A673 (cell line): ENCODE measurements at regions not wholly inside any gene's neighbourhood (a gene's known extent, or its start where the extent isn't known, plus 50 kb on each side); places are given as distances from the start of the nearest gene placed in this dataset.

Experiments
- BruUV-seq: library from RNA; stranded (reverse); fragments of 400-500 nt; replicated peaks from 2 replicates; lab custom pipeline; 2021; lab: Mats Ljungman, UMichigan
- CTCF ChIA-PET: fragments of 300-600 bp; sonication (Branson Sonifier 250); formaldehyde crosslinking; loops from one replicate; lab custom pipeline; 2022; ENCODE audit warnings: antibody characterized with exemption; lab: Charles Lee
- POLR2A ChIA-PET: fragments of 300-600 bp; sonication (Branson Sonifier 250); formaldehyde crosslinking; loops from one replicate; lab custom pipeline; 2022; ENCODE audit warnings: antibody characterized with exemption; ENCODE audit not compliant: low non-redundant PET; lab: Charles Lee
- DNase-seq: peaks from one replicate; pipeline ENCODE4 v3.0.0-alpha.2; 2015; ENCODE audit warnings: low spot score
- H3K27ac ChIP-seq: fragments of 200-600 bp; sonication (generic); 2 replicates; pipeline ENCODE4 v1.5.1; 2016; ENCODE audit warnings: mixed run types, low read depth, mild to moderate bottlenecking, mixed read lengths, antibody characterized with exemption, low read length; ENCODE audit not compliant: poor library complexity, severe bottlenecking
- H3K27me3 ChIP-seq: fragments of 200-600 bp; sonication (generic); replicated peaks from 2 replicates; pipeline ENCODE4 v1.6.1; 2017; ENCODE audit warnings: mixed run types, low read depth, mild to moderate bottlenecking, mixed read lengths, antibody characterized with exemption, low read length; ENCODE audit not compliant: insufficient read depth, poor library complexity
- H3K36me3 ChIP-seq: fragments of 200-600 bp; sonication (generic); 2 replicates; pipeline ENCODE4 v1.6.1; 2016; ENCODE audit warnings: mixed run types, mild to moderate bottlenecking, mixed read lengths, antibody characterized with exemption, low read length; ENCODE audit not compliant: insufficient read depth, poor library complexity, severe bottlenecking
- H3K4me1 ChIP-seq: fragments of 200-600 bp; sonication (generic); 2 replicates; pipeline ENCODE4 v1.6.1; 2017; ENCODE audit warnings: mixed run types, mild to moderate bottlenecking, mixed read lengths, antibody characterized with exemption, low read length; ENCODE audit not compliant: insufficient read depth, poor library complexity, severe bottlenecking
- H3K4me3 ChIP-seq: fragments of 200-600 bp; sonication (generic); 2 replicates; pipeline ENCODE4 v1.5.1; 2016; ENCODE audit warnings: low read depth, mixed run types, mild to moderate bottlenecking, mixed read lengths, low read length; ENCODE audit not compliant: poor library complexity, severe bottlenecking
- H3K9me3 ChIP-seq: fragments of 200-600 bp; sonication (generic); 2 replicates; pipeline ENCODE4 v1.6.1; 2016; ENCODE audit warnings: mixed run types, low read depth, mild to moderate bottlenecking, mixed read lengths, antibody characterized with exemption, low read length; ENCODE audit not compliant: poor library complexity, severe bottlenecking
- EZH2 ChIP-seq: fragments of 200-600 bp; sonication (generic); IDR thresholded peaks from 2 replicates; pipeline ENCODE4 v1.6.1; 2017; ENCODE audit warnings: borderline replicate concordance, low read depth, mild to moderate bottlenecking, mixed read lengths, antibody characterized with exemption, low read length; ENCODE audit not compliant: poor library complexity, severe bottlenecking
- intact Hi-C: fragments of 100-400 bp; cut with micrococcal nuclease; formaldehyde crosslinking; loops from one replicate; pipeline ENCODE4 v1.10.0; 2022; ENCODE audit not compliant: unreplicated experiment
- TF ChIP-seq, protein P1 (sequence below): fragments of 300-800, 200-600 bp; sonication (generic); conservative IDR thresholded peaks from 2 replicates; pipeline ENCODE4 v1.5.1; 2017; ENCODE audit warnings: low read depth, mild to moderate bottlenecking, antibody characterized with exemption, low read length, moderate library complexity, mixed read lengths

DNA sequence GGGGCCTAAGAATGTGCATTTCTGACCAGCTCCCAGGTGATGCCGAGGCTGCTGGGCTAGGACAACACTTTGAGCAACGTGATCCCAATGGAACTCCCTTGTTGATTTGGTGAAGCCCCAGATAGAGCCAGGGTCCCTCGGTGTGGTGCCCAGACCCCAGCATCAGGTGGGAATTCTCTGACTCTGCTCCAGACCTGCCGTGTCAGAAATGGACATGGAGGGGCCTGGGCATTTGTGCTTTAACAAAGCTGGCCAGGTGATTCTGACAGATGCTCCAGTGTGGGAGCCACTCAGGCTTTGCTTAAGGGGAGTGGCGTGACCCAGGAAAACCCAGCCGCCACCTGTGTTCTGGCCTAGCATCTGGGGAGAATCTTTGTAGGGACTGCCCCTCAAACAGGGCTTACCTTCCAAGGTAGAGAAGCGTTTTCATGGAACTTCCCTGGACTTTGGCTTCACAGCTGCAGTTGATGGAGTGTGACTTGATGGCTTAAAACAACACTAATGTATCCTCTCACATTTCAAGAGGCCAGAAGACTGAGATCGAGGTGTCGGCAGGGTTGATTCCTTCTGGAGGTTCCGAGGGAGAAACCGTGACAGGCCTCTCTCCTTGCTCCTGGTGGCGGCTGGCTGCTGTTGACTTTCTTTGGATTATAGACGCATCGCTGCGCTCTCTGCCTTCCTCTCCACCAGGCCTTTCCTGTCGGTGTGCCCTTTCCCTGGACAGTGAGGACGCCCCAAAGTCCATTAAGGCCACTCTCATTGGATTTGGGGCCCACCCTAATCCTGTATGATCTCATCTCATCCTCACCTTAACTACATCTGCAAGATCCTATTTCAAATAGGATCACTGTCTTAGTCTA, 57.0 kb upstream of the HDAC4 start:
- no TSS peak for BruUV-seq
- H3K9me3 ChIP-seq, result no peaks in the 10 kb centered on the region
- POLR2A ChIA-PET, result no interaction called here
- no peak overlapping the region for H3K27ac ChIP-seq
- no peak overlapping the region for H3K4me3 ChIP-seq
- intact Hi-C loops, result no loop called here
- DNase-seq, result no peak
- CTCF ChIA-PET, result no interaction called here
- H3K4me1 ChIP-seq, result no peaks in the 10 kb centered on the region
- TF ChIP-seq, protein P1, sequence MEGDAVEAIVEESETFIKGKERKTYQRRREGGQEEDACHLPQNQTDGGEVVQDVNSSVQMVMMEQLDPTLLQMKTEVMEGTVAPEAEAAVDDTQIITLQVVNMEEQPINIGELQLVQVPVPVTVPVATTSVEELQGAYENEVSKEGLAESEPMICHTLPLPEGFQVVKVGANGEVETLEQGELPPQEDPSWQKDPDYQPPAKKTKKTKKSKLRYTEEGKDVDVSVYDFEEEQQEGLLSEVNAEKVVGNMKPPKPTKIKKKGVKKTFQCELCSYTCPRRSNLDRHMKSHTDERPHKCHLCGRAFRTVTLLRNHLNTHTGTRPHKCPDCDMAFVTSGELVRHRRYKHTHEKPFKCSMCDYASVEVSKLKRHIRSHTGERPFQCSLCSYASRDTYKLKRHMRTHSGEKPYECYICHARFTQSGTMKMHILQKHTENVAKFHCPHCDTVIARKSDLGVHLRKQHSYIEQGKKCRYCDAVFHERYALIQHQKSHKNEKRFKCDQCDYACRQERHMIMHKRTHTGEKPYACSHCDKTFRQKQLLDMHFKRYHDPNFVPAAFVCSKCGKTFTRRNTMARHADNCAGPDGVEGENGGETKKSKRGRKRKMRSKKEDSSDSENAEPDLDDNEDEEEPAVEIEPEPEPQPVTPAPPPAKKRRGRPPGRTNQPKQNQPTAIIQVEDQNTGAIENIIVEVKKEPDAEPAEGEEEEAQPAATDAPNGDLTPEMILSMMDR, result no peak
- no peak for TF ChIP-seq EZH2
- peaks cover 4% of the 10 kb centered on the region for H3K27me3 ChIP-seq
- H3K36me3 ChIP-seq, result no peaks in the 10 kb centered on the region

DNA sequence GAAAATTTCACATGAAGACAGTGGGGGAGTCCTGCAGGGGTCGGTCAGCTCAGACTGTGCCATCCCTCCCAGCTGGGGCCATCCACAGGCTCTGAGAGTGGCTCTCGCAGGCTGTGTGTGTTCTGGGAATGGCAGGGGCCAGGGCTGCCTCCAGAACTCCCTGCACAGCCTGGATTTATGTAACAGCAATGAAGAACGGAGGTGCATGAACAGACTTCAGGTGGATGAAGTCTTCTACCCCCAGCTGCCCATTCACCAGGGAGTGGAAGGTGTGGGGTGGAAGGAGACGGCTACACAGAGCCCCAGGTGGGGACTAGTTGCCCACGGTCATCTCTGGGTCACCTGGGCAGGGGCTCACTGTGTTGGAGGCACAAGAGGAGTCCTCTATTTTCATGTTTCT, 56.1 kb upstream of the HDAC4 start:
- ChIA-PET POLR2A (no interaction called here), CTCF (no interaction called here)
- Histone ChIP-seq H3K4me3 (no peak overlapping the region), H3K4me1 (no peaks in the 10 kb centered on the region), H3K27ac (no peak overlapping the region), H3K9me3 (peaks cover 5% of the 10 kb centered on the region), H3K27me3 (peaks cover 4% of the 10 kb centered on the region), H3K36me3 (no peaks in the 10 kb centered on the region)
- intact Hi-C loops, result no loop called here
- TF ChIP-seq, protein P1, result no peak
- TF ChIP-seq EZH2, result no peak
- no TSS peak for BruUV-seq
- DNase-seq, result no peak

DNA sequence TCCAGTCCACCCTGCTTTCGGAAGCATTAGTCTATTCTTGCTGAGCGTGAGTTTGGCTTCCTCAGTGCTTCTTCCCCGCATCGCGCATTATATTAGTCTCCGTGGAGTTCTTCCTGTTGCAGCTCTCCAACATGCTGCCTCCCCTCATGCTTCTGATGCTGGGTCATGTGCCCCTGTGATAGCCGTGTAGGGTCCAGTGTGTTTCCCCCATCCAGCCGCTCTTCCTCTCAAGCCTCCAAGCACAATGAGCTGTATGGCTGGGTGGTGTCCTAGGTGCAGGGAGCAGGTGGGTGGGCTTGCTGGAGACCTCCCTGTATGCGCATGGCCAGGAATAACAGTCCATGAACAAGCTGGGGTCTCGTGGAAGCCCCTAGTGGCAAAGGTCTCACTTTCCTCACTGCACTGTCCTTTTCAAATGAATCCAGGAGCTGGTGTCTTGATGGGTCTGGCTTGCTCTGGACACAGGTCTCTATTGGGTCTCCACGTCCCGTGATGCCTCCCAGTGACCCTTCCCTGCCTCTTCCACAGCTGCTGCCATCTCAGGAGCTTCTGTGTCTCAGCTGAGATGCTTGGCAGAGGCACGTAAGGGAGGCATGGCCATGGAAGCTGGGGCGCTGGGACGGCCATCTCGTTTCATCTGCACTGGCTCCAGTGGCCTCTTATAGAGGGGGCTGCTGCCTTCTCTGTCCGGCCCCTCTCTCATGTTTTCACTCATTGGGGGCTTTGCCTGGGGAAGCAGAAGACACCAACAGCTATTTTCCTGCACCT, 54.8 kb upstream of the HDAC4 start:
- no peaks in the 10 kb centered on the region for H3K36me3 ChIP-seq
- peaks cover 4% of the 10 kb centered on the region for H3K27me3 ChIP-seq
- H3K4me3 ChIP-seq, result no peak overlapping the region
- intact Hi-C loops, result no loop called here
- H3K9me3 ChIP-seq, result peaks cover 5% of the 10 kb centered on the region
- ChIA-PET CTCF (no interaction called here), POLR2A (no interaction called here)
- H3K4me1 ChIP-seq, result no peaks in the 10 kb centered on the region
- no peak overlapping the region for H3K27ac ChIP-seq
- no TSS peak for BruUV-seq
- TF ChIP-seq, protein P1, result no peak
- no peak for TF ChIP-seq EZH2
- DNase-seq, result no peak
